ENCODE measurements at regions not wholly inside any gene's neighbourhood (a gene's known extent, or its start where the extent isn't known, plus 50 kb on each side); places are given as distances from the start of the nearest gene placed in this dataset.

GRCh38 chr22:49340406-49340805 is 487.3 kb downstream of the BRD1 start:
- TF ChIP-seq REST (IDR thresholded peaks at IDR 0.05; ENCODE audit: insufficient read depth in 1 of 2, low read depth in 2 of 2, low read length in 1 of 2) = no peak
- TF ChIP-seq CTCF (IDR thresholded peaks at IDR 0.05) = no peak
- TF ChIP-seq POLR2AphosphoS5 (IDR thresholded peaks at IDR 0.05; ENCODE audit: low read depth, low read length) = no peak
- TF ChIP-seq TCF7L2 (IDR thresholded peaks at IDR 0.05; ENCODE audit: low read depth, low read length) = no peak
- TF ChIP-seq SIN3A (IDR thresholded peaks at IDR 0.05; ENCODE audit: borderline replicate concordance, insufficient read depth, low read depth, low read length) = no peak

Measured in Panc1 (cell line).